ENCODE measurements at regions not wholly inside any gene's neighbourhood (a gene's known extent, or its start where the extent isn't known, plus 50 kb on each side); places are given as distances from the start of the nearest gene placed in this dataset.

GRCh38 chr2:19038071-19039015, 320.1 kb downstream of the OSR1 start:
- no peak for DNase-seq (ENCODE audit: low read depth in 3 of 3)

DNA sequence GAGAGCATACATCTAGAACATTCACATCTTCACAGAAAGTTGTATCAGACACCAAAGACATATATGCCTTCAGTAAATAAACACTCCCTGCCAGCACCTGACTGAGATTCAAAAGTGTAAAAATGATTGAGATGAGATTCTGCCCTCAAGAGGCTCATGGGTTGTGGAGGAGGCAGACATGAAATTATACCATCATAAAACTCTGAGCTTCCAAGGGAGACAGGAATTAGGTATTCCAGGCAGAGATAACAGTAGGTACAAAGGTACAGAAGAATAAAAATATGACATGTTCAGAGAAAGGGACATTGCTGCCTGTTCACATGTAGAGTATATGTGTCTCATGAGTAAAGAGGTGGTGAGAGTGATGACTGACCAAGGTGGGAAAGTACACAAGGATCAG, 322.3 kb downstream of the OSR1 start:
- DNase-seq (ENCODE audit: low read depth in 3 of 3), result no peak

- DNase-seq (ENCODE audit: low read depth in 3 of 3), result no peak
These were observed 323.2 kb downstream of the OSR1 start for GRCh38 chr2:19035238-19035637.

GRCh38 chr2:19033240-19033639, 325.2 kb downstream of the OSR1 start:
- no peak for DNase-seq (ENCODE audit: low read depth in 3 of 3)

DNA sequence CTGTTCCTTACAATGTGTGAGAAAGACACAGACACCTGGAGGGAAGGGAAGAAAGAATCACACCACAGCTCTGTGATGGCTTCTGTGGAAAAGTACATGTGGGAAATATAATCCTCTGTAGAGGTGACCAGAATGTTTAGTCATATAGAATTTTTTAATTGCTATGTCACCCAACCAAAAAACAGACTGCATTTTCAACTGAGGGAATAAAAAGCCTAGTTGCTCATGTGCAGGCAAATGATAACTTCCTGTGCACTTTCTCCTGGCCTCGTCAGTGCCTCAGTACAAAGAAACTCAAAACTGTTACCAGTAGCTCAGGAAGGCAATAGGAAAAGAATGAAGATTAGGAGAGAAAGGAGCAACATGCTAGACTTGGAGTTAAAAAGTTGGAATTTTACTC, 326.8 kb downstream of the OSR1 start:
- DNase-seq (ENCODE audit: low read depth in 3 of 3), result no peak

- no peak for DNase-seq (ENCODE audit: low read depth in 3 of 3)
These were observed 328.8 kb downstream of the OSR1 start for GRCh38 chr2:19029655-19030054.

GRCh38 chr2:19028587-19029375, 329.6 kb downstream of the OSR1 start:
- no peak for DNase-seq (ENCODE audit: low read depth in 3 of 3)

GRCh38 chr2:19027626-19028025, 330.8 kb downstream of the OSR1 start:
- DNase-seq (ENCODE audit: low read depth in 3 of 3), result no peak

DNA sequence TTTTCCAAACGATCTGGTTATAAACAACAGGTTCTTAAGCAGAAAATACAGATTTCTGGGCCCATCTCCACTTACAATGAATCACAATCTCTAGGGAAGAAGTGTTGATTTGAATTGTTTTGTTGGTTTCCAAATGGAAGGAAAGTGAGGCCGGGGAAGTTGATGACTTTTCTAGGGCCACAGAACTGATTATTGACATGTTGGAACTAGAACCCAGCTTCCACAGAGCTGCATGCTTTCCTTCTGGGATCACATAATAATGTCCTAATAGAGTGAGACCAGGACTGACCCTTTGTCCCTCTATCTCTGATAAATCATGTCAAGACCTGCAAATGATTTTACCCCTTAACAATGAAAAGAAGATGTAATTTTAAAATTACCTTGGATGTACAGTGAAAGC, 332.2 kb downstream of the OSR1 start:
- DNase-seq (ENCODE audit: low read depth in 3 of 3), result no peak

DNA sequence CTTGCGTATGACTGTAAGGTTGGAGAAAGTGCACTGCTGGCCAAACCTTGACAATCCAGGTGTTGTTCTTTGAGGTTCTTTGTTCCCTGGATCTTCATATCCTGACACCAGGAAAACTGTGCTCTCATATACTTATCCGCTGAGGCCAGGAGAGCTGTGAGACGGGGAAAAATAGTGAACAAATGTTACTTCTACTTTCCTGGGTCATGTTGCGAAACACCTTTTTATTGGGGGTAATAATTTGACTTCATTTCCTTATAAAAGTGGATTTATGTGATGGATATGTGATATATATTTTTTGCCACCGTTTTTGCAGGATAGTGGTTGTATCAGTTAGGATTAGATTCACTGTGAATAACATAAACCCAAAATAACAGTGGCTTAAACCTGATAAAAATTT, 336.1 kb downstream of the OSR1 start:
- no peak for DNase-seq (ENCODE audit: low read depth in 3 of 3)

- no peak for DNase-seq (ENCODE audit: low read depth in 3 of 3)
These were observed 336.7 kb downstream of the OSR1 start for GRCh38 chr2:19021721-19022120.

- DNase-seq (ENCODE audit: low read depth in 3 of 3), result no peak
These were observed 337.3 kb downstream of the OSR1 start for GRCh38 chr2:19021100-19021476.

DNA sequence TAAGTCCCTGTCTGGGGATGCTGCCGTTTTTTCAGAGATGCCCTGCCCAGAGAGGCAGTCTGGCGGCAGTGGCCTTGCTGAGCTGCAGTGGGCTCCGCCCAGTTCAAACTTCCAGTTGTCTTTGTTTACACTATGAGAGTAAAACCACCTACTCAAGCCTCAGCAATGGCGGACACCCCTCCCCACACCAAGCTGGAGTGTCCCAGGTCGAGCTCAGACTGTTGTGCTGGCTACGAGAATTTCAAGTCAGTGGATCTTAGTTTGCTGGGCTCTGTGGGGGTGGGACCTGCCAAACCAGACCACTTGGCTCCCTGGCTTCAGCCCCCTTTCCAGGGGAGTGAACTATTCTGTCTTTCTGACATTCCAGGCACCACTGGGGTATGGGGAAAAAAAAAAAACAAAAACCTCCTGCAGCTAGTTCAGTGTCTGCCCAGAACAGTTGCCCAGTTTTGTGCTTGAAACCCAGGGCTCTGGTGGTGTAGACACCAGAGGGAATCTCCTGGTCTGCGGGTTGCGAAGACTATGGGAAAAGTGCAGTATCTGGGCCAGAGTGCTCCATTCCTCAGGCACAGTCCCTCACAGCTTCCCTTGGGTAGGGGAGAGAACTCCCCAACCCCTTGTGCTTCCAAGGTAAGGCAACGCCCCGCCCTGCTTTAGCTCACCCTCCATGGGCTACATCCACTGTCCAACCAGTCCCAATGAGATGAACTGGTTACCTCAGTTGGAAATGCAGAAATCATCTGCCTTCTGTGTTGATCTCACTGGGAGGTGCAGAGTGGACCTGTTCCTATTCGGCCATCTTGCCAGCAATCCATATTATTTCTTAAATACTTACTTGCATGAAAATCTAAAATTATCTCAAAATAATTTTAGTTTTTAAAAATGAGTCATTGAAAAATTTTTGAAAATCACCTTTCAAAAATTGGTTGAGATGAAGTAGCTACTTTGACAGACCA, 338.0 kb downstream of the OSR1 start:
- no peak for DNase-seq (ENCODE audit: low read depth in 3 of 3)

DNA sequence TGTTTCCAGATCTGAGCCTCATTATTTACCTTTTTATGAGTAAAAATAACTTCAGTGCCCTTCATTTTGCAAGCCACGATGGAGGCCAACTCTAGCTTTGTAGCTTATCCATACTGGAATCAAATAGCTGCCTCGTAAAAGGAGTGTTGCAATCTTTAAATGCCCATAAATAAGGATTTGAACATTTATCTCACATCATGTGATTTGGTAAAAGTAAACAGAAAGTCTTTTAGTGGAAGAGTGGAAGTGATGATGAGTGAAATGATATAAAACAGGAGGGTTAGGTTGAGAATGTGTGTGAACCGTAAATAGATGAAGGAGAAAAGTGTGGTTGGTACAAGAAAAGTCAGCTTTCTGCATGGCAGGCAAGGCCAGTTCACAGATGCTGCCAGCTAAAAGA, 348.9 kb downstream of the OSR1 start:
- no peak for DNase-seq (ENCODE audit: low read depth in 3 of 3)

GRCh38 chr2:19003554-19003953, 354.9 kb downstream of the OSR1 start:
- DNase-seq (ENCODE audit: low read depth in 3 of 3), result no peak

DNA sequence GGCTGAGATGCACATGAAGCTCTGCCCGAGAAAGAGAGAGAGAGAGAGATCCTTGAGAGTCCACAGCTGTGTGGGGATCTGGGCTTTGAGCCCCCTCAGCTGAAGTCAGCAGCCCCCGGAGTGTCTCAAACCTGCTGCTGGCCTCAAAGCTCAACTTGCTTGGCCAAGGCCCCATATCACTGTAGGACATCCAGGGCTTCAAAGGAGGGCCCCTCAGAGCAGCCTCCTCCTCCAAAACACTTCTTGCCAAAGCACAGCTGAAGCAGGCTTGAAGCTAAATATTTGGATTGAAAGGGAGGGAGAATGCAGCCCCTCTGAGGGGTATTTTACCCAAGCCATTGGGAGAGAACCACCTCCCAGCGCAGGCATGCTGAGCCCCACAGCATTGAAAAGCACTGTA, 357.6 kb downstream of the OSR1 start:
- no peak for DNase-seq (ENCODE audit: low read depth in 3 of 3)

DNA sequence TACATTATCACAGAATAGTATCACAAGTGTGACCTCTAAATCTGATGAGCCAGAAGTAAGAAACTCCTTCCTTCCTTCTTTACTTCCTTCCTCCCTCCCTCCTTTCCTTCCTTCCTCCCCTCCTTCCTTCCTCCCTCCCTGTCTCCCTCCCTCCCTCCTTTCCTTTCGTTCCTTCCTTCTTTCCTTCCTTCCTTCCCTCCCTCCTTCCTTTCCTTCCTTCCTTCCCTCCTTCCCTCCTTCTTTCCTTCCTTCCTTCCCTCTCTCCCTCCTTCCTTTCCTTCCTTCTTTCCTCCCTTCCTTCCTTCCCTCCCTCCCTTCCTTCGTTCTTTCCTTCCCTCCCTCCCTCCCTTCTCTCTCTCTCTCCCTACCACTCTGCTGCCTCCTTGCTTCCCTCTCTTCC, 359.2 kb downstream of the OSR1 start:
- DNase-seq (ENCODE audit: low read depth in 3 of 3), result no peak

DNA sequence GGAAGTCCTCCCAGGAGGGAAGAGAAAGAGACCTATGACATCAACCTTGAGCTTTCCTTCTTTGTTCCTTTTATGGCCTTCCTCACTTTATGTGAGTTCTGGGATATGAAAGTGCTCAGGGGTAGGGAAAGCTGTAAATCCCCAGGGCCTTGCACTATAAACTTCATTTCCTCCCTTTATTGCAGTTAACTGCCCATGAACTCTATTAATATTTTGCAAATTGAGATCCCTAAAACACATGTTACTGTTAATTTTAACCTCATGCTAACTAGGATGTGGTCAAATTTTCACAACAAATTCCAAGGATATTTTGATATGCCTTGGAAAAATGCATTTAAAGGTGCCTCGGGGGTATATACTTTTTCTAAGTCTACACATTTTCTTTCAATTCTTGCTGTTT, 359.9 kb downstream of the OSR1 start:
- DNase-seq (ENCODE audit: low read depth in 3 of 3), result no peak

- DNase-seq (ENCODE audit: low read depth in 3 of 3), result no peak
These were observed 364.6 kb downstream of the OSR1 start for GRCh38 chr2:18993756-18994338.

- DNase-seq (ENCODE audit: low read depth in 3 of 3), result no peak
These were observed 366.9 kb downstream of the OSR1 start for GRCh38 chr2:18991177-18992168.

All from stimulated activated CD4-positive, alpha-beta T cell treated with anti-CD3 and anti-CD28 coated beads, TNF-alpha, amount 100 ng/mL, for 4 hours (primary cell).